ENCODE measurements at regions not wholly inside any gene's neighbourhood (a gene's known extent, or its start where the extent isn't known, plus 50 kb on each side); places are given as distances from the start of the nearest gene placed in this dataset.
A peak's percentile ranks its signal among the peaks of the same experiment; 100 is the strongest.

DNA sequence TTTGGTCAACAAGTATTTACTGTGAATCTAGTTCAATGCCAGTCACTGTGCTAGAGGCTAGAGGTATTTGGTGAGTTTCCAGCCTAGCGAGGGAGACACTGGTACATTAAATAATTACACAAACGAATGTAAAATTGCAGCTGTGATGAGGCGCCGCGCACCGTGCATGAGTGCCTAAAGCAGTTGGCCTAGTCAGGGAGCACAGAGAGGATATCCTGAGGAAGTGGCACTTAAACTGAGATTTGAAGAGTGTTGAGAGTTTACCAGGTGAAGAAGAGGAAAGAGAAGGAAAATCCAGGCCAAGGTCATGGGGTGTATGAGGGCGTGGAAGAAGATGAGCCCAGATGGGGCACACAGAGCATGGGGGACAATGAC is 157.6 kb upstream of the NDUFV2 start:
- peak; percentile 17 for DNase-seq (ENCODE audit: low spot score)

GRCh38 chr18:8945514-8945913 is 157.0 kb upstream of the NDUFV2 start:
- DNase-seq (ENCODE audit: low spot score) = no peak

DNA sequence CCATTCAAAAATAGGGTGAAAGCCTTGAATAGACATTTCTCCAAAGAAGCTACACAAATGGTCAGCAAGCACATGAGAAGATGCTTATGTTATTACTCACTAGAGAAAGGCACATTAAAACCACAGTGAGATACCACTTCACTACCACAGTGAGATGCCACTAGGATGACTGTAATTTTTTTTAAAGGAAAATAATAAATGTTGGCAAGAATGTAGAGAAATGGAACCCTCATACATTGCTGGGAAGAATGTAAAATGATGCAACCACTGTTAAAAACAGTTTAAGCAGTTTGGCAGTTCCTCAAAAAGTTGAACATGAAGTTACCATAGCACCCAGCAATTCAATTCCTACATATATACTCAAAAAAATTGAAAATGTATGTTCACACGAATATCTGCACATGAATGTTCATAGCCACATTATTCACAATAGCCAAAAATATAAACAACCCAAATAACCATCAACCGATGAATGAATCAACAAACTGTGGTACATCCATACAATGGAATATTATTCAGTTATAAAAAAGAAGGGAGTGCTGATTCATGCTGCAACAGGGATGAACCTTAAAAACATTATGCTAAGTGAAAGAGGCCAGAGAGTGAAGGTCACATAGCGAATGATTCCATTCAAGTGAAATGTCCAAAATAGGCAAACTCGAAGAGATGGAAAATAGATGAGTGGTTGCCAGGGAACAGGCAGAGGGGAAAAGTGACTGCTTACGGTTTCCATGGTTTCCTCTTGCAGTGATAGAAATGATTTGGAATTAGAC is 156.2 kb upstream of the NDUFV2 start:
- peak; percentile 95 for DNase-seq (ENCODE audit: low spot score)

DNA sequence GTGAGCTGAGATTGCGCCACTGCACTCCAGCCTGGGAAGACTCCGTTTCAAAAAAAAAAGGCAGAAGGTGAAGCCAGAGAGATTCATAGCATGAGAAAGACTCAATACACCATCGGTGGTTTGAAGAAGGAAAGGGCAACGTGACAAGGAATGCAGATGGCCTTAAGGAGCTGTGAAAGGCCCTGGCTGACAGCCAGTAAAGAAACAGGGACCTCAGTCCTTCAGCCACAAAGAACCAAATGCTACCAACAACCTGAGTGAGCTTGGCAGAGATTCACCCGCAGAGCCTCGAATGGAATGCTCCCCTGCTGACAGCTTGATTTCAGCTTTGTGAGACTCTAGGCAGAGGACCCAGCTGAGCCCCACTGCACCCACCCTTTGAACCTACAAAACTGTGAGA is 154.9 kb upstream of the NDUFV2 start:
- DNase-seq (ENCODE audit: low spot score) = peak; percentile 63

- no peak for DNase-seq (ENCODE audit: low spot score)
Measured at GRCh38 chr18:8948011-8948410, 154.5 kb upstream of the NDUFV2 start.

DNA sequence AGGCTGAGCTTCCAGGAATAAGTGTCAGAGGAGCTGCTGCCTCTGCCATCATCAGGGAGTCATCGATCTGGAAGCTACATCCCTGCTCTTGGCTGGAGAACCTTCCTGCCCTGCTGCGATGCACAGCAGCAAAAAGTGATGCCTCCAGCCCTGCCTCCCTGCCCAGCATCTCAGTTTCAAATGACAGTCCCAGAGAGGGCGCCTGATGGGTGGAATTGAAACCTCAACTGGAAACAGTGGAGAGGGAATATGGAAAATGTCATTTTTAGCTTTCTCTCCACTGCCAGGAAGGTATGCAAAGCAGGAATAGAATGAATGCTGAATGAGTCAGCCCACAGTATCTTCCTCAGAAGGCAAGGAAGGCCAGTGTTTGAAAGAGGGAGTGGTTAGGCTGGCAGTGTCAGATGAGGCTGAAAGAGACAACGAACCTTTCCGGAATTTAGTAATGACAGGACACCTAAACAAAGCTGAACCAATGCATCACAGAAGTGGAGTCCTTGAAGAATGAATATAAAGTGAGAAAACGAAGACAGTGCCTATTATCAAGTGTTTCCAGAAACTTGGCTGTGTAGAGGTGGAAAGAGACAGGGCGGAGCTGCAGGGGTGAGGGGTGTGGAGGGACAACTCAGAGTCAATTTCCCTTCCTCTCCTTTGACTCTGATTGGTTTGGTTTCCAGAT is 153.9 kb upstream of the NDUFV2 start:
- DNase-seq (ENCODE audit: low spot score) = peak; percentile 94

- no peak for DNase-seq (ENCODE audit: low spot score)
Measured at GRCh38 chr18:8949206-8949605, 153.3 kb upstream of the NDUFV2 start.

DNA sequence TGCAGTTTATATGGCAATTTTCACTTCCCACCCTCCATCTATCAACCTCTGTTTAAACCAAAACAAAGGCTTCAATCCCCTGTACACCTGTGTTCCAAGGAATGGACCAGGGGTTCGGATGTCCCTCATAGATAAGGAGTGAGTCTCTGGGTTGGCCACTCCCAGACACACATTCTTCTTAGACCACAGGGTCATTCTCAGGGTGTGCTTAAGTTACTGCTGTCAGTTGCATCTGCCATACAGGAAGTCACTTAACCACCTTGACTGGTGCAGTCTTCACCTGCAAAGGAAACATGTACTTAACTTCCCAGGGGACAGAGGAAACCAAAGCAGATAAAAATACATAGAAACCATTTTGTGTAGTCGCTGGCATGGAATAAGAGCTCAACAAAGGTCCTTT is 151.0 kb upstream of the NDUFV2 start:
- peak; percentile 79 for DNase-seq (ENCODE audit: low spot score)

GRCh38 chr18:8952174-8952573 is 150.3 kb upstream of the NDUFV2 start:
- DNase-seq (ENCODE audit: low spot score) = no peak

DNA sequence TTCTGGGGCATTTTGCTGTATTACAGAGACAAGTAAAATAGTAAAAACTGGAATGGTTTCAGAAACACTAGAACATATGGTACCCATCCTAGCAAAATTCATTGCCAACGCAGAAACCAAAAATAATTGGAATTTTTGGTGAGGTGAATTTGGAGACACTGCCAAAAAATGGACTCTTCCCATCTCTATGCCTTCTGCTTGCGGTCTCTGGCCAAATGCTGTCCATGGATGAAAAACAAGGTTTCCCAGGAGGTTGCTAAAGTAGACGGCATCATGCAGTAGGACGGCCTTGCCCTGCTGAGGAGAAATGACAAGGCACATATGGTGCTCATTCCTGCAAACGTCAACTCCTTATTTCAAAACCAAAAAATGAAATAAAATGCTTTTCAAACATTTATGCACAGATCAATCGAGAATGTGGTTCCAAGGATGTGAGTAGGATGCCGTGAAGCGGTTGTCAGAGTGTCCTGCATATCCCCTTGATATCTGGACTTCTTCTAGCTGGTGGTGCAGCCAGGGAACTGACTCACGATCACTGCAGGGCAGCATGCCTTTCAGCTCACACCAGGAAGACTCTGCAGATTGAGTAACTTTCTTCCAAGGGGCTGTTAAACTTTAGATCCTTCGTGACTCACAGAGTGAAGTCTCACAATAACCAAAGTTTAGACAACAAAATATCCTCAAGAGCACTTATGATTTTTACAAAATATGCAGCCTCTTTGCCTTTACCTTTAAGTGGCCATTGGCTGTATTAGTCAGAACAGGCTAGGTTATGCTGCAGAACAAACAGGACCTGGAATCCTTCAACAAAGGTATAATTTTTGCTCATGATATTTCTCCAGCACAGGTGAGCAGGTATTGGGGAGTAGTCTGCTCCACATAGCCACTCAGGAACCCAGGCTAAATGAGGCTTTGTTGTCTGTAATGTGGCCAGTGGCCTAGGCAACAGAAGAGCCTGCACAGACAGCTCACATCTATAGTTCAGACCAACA is 149.4 kb upstream of the NDUFV2 start:
- peak; percentile 52 for DNase-seq (ENCODE audit: low spot score)

- DNase-seq (ENCODE audit: low spot score) = no peak
Measured at GRCh38 chr18:8957731-8958130, 144.8 kb upstream of the NDUFV2 start.

DNA sequence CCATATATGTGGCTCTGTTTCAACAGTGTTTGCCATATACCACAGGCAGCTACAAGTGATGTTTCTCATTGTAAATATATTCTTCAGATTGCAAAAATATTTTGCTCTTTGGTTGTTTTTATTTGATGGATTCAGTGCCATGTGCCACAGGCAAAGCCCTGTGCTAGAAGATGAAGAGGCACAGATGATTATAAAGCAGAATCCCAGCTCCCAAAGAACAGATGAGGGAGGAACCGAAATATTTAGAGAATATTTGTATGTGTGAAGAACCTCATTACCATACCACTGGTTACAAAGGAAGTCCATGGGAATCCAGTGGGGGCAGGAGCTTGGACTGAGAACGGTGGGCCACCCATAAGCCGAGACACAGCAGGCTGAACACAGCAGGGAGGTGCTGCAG is 143.8 kb upstream of the NDUFV2 start:
- no peak for DNase-seq (ENCODE audit: low spot score)

DNA sequence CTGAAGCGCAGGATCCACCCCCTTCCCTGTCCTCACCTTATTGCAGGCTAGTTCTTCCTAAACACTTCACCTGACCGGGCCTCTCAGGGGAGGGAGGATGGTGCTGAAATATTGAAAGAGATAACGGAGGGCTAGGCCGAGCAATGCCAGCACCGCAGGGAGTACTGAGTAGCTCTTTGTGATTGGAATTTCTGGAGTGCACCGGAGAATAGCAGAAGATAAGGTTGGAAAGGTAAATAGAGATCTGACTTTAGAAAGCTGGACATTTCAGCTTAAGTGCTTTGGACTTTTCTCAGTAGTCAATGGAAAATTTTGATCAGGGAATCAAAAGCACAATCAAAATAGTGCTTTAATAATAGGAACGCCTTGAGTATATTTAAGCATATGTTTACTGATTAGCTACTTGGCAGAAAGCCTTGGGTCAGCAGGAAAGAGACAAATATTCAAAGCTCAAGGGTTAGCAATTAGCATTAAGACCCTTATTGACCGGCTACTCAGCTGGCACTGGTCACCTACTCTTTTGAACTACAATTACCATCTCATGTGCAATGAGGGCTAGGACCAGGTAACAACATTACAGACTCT is 142.9 kb upstream of the NDUFV2 start:
- no peak for DNase-seq (ENCODE audit: low spot score)

DNA sequence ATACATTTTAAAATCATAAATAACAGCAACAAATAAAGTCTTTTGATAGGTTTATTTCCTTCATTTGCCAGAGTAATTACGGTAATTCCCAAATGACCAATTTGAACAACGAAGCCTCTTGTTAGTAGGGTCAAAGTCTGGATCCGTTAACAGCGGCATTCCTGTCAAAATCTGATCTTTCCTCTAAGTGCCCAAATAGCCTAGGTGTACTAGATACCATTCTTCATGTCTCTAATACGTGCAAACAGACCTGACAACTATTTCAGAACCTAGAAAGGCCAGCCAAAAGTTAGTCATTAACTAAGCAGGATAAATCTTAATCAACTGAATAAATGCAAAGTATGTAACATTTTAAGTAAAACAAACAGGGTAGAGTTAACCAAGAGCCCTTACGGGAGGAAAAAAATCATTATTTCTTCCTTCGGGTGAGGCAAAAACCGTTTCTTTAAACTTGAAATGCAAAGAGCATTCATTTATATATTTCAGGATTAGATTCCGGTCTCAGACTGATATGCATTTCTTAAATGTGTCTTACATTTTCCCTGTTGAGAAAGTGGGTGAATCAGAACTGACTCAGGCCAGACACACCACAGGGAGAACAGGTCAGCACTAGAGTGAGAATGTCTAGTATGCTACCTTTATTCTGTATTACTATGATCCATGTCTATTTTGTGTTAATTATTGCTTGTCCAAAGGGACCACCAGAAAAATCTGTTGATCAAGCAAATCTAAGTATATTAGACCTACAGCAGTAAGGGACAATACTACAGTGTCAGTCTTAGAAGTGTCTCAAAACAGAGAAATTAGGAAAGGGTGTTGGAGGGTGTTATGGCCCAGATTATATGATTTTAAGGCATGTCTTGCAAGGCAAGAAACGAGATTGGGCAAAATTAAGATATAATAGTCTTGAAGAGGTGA is 141.5 kb upstream of the NDUFV2 start:
- DNase-seq (ENCODE audit: low spot score) = peak; percentile 93

- DNase-seq (ENCODE audit: low spot score) = no peak
Measured at GRCh38 chr18:8962192-8962779, 140.2 kb upstream of the NDUFV2 start.

GRCh38 chr18:8962855-8963635 is 139.5 kb upstream of the NDUFV2 start:
- DNase-seq (ENCODE audit: low spot score) = no peak

GRCh38 chr18:8963876-8964275 is 138.6 kb upstream of the NDUFV2 start:
- no peak for DNase-seq (ENCODE audit: low spot score)

DNA sequence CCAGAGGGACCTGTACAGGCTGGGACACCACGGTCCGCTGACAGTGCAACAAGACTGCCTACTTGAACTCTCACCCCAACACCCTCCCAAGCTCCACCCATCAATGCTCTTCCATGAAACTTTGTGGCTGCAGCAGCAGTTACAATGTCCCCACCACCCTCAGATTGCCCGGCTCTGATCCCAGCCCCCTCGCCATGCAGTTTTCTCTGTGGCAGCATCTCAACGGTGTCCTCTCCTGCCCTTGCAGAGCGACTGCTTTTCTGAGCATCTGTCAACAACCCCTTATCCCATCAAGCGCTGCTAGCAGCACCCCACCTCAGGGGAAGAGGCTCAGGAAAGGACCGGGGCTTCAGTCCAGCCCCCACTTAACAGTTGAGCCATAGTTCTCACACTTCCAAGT is 137.1 kb upstream of the NDUFV2 start:
- DNase-seq (ENCODE audit: low spot score) = no peak

DNA sequence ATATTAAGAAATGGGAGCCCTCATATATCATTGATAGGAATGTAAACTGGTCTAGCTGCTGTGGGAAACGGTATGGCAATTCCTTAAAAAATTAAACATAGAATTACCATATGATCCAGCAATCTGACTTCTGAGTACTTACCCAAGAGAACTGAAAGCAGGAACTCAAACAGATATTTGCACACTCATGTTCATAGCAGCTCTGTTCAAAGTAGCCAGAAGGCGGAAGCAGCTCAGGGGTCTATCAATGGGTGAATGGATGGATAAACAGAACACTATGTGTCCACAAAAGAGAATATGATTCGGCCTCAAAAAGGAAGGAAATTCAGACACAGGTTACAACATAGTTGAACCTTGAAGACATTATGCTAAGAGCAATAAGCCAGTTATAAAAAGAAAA is 135.7 kb upstream of the NDUFV2 start:
- DNase-seq (ENCODE audit: low spot score) = no peak

GRCh38 chr18:8967573-8967972 is 134.9 kb upstream of the NDUFV2 start:
- DNase-seq (ENCODE audit: low spot score) = no peak

Data from kidney tubule cell (primary cell).